ENCODE measurements at regions not wholly inside any gene's neighbourhood (a gene's known extent, or its start where the extent isn't known, plus 50 kb on each side); places are given as distances from the start of the nearest gene placed in this dataset.

DNA sequence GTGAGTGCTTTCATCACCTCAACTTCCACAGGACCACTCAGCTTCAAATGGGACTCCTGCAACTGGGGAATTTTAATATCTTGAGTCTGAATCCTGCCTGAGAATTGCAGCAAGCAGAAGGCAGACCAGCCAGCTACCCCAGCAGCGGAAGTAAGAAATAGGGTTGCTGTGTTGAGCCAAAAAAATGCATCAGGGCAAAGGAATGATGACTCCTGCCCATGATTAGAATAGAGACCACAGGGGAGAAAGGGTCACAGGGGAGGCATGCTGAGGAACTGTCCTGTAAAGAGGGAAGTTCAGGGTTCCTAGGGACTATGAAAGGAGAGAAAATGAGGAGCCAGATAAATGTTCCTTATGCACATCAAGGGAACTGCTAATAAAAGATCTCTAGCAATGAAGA, 370.2 kb downstream of the KCTD12 start:
- TF ChIP-seq, protein P1, sequence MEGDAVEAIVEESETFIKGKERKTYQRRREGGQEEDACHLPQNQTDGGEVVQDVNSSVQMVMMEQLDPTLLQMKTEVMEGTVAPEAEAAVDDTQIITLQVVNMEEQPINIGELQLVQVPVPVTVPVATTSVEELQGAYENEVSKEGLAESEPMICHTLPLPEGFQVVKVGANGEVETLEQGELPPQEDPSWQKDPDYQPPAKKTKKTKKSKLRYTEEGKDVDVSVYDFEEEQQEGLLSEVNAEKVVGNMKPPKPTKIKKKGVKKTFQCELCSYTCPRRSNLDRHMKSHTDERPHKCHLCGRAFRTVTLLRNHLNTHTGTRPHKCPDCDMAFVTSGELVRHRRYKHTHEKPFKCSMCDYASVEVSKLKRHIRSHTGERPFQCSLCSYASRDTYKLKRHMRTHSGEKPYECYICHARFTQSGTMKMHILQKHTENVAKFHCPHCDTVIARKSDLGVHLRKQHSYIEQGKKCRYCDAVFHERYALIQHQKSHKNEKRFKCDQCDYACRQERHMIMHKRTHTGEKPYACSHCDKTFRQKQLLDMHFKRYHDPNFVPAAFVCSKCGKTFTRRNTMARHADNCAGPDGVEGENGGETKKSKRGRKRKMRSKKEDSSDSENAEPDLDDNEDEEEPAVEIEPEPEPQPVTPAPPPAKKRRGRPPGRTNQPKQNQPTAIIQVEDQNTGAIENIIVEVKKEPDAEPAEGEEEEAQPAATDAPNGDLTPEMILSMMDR (IDR thresholded peaks at IDR 0.05; ENCODE audit: low read depth, low read length), result no peak
- TF ChIP-seq, protein P2, sequence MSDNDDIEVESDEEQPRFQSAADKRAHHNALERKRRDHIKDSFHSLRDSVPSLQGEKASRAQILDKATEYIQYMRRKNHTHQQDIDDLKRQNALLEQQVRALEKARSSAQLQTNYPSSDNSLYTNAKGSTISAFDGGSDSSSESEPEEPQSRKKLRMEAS (IDR thresholded peaks at IDR 0.05; ENCODE audit: low read depth, low read length), result no peak
- no peak for TF ChIP-seq POLR2A (IDR thresholded peaks at IDR 0.05; ENCODE audit: extremely low read depth, insufficient read length)
